GM19452 (cell line): ENCODE measurements at regions not wholly inside any gene's neighbourhood (a gene's known extent, or its start where the extent isn't known, plus 50 kb on each side); places are given as distances from the start of the nearest gene placed in this dataset.

Experiments
- ATAC-seq: cut with Tn5 transposase; IDR thresholded peaks from one replicate; pipeline ENCODE4 v1.9.1; 2021; ENCODE audit not compliant: unreplicated experiment

GRCh38 chr5:124839371-124839998, 93.0 kb upstream of the ZNF608 start:
- no peak for ATAC-seq

GRCh38 chr5:124841829-124842712, 95.6 kb upstream of the ZNF608 start:
- no peak for ATAC-seq

- no peak for ATAC-seq
Measured at GRCh38 chr5:124842725-124843595, 96.5 kb upstream of the ZNF608 start.

- no peak for ATAC-seq
Measured at GRCh38 chr5:124843596-124843899, 97.1 kb upstream of the ZNF608 start.

- no peak for ATAC-seq
Measured at GRCh38 chr5:124844371-124844920, 98.0 kb upstream of the ZNF608 start.

GRCh38 chr5:124847907-124848306, 101.5 kb upstream of the ZNF608 start:
- no peak for ATAC-seq

- no peak for ATAC-seq
Measured at GRCh38 chr5:124849774-124850173, 103.3 kb upstream of the ZNF608 start.

- no peak for ATAC-seq
Measured at GRCh38 chr5:124856726-124857125, 110.3 kb upstream of the ZNF608 start.

GRCh38 chr5:124858612-124859011, 112.2 kb upstream of the ZNF608 start:
- no peak for ATAC-seq

GRCh38 chr5:124859027-124859426, 112.6 kb upstream of the ZNF608 start:
- ATAC-seq = no peak

GRCh38 chr5:124859556-124860290, 113.3 kb upstream of the ZNF608 start:
- ATAC-seq = no peak

- no peak for ATAC-seq
Measured at GRCh38 chr5:124860291-124860655, 113.8 kb upstream of the ZNF608 start.

GRCh38 chr5:124865066-124865465, 118.6 kb upstream of the ZNF608 start:
- ATAC-seq = no peak

GRCh38 chr5:124865603-124866354, 119.3 kb upstream of the ZNF608 start:
- no peak for ATAC-seq

GRCh38 chr5:124866355-124867136, 120.1 kb upstream of the ZNF608 start:
- ATAC-seq = no peak

GRCh38 chr5:124867137-124867704, 120.8 kb upstream of the ZNF608 start:
- no peak for ATAC-seq

GRCh38 chr5:124868676-124869075, 122.2 kb upstream of the ZNF608 start:
- ATAC-seq = no peak

GRCh38 chr5:124869426-124870033, 123.1 kb upstream of the ZNF608 start:
- no peak for ATAC-seq
